Stimulated activated CD4-positive, alpha-beta T cell treated with anti-CD3 and anti-CD28 coated beads, Interleukin-2, amount 100 ng/mL, for 24 hours (primary cell): ENCODE measurements at regions not wholly inside any gene's neighbourhood (a gene's known extent, or its start where the extent isn't known, plus 50 kb on each side); places are given as distances from the start of the nearest gene placed in this dataset.

ENCODE experiments used
- DNase-seq, 2 donors: peaks; one replicate each; pipeline ENCODE4 v3.0.0-alpha.2; 2020

DNA sequence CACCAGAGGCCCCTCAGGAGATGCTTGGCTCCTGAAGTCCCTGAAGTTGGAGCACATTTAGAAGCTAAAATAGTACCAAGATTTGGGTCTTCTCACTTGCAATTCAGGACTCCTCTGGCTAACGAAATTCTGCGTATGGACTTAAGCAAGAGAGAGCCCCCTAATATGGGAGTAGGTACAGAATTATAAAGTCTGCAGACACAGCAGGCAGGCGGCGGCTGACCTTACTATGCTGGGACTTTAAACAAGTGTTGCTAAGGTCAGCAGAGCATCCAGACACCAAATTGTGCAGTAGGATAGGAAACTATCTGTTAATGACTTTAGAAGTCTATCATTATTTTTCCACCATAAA is 104.5 kb upstream of the PDE4B start:
- DNase-seq, result no peak

DNA sequence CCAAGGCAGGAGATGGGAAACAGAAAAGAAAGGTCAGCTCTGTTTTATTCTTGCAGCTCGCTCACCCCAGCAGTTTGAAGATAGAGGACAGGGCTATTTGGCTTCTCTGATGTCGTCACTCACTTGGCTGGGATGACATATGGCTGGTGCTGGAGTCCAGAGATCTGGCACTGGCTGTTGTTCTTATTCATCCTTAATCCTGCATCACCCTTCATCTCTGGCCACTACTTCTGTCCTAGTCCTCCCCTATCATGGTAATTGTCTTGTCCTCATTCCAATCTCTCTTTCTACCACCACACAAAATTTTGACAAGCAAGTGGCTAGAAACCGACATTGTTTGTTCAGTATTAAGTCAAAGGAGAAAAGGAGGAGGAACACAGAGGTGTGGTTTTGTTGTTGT is 103.8 kb upstream of the PDE4B start:
- no peak for DNase-seq

DNA sequence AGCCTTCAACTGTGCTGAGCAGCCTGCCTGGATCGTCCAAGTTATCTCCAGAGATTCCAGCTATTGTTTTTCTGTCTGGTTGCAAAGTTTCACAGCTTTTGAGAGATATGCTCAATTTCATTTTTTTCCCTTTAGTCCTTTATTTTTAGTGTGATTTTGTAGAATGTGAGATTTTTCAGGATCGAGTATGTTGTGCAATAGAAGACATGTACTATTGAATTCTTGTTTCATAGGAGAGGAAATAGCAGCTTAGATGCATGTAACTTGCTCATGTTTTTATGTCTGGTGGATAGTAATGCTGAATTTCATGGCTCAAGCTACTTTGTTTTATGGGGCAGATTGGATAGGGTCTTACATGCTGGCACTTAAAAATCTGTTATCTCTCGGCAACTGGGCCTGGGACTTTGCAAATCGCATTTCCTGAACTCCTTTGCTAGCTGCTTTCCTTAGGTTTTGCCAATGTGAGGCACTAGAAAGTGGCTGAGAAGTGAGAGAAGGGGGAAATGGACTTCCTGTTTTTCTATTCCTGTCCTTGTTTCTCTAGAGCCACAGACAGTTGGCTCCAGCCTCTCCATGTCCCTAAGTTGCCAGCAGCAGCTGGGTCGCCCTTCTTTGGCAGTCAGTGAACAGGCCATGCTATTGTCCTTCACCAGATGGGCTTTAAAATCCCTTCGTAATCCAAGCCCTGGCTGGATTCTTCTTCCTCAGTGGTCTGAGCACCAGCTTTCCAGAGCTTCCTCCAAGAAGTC is 101.4 kb upstream of the PDE4B start:
- no peak for DNase-seq

DNA sequence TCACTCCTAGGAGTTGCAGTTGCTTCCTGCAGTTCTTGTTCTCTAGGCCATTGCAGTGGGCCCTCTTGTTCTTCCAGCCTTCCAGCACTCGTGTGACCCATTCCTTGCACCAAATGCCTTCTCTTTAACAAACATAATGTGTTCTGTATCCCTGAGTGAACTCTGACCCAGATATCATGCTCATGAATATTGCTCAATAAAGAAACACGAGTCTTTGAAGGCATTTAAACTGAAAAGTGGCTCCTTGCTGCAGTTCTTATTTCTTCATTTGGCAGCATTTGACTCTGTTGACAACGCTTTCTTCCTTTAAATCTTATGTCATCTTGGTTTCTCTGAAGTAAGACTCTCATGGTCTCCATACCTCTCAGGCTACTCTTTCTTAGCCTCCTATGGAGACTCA is 100.7 kb upstream of the PDE4B start:
- DNase-seq, result no peak

DNA sequence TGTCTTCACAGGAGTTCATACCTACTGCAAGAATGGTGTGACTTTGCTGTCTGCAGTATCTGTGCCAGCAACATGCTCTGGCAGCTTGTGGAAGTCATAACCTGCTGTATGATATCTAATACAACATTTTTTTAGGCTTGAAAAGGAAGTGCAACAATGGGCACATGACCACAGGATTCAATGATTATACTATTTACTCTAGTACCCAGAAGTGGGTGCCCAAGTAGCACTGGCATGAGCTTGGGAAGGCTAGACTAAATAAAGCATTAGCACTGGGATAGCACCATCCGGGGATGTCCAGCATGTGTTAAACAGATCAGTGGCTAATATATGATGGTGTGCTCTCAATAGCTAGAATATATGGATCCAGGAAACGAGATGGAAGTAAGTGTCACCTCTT is 98.6 kb upstream of the PDE4B start:
- DNase-seq, result no peak

DNA sequence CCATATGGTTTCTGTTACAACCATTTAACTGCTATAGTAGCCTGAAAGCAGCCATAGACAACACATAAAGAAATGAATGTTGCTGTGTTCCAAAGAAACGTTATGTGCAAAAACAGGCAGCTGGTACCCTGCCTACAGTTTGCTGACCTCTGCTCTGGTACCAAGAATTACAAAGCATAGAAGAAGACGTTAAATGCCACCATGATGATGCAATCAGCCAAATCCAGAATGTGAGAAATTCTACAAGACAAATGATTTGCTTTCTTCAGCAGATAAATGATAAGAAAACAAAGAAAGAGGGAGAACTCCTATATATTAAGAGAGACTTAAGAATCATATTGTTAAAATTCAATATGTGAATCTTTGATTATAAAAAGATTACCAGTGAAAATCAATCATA is 97.8 kb upstream of the PDE4B start:
- no peak for DNase-seq

DNA sequence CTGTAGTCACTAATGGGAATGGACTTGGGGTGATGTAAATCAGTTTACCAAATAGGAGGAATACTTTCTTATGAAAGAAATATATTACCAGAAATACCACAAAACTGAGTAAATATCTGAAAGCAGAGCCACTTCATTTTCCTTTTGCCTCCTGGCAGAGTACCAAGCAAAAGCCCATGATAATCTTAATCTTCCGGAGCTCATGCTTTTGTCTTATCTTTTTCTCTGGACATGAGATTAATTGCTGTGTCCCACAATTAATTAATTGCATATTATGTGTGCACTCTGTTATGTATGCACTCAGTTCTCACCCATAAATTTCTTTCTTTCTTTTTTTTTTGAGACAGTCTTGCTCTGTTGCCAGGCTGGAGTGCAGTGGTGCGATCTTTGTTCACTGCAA is 94.1 kb upstream of the PDE4B start:
- DNase-seq, result no peak

DNA sequence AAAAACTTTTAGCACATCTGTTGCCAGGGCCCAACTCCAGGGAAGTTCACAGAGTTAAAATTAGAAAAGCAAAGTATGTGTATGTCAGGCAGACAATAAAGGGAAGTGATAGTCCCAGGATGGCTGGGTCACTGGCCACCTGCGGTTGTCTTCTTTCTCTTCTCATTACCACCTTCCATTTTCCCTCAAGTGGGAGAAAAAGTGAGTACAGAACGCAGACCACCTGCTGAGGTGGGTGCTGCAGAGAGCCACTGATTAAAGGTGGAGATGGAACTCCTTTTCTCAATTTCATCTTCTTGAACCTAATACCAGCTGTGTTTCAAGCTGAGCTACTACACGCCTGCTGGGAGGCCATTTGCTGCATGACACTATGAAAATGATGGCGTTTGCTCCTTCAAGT is 88.8 kb upstream of the PDE4B start:
- no peak for DNase-seq

DNA sequence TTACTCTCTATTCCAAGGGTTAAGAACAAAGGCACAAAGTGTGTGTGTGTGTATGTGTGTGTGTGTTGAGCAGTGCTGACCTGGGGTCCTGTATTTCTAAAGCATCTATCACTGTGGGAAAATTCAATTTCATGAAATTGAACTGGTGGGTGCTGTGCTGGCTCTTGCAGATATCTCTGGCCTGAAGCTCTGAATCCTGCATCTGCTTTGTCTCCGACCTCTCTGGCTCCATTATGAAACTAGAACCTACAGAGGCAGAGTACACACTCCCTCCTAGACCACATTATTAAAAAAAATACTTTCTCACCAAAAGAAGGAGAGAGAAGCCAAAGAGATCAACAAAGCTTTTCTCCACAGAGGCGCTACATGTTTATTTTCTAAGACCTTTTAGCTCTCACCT is 88.4 kb upstream of the PDE4B start:
- DNase-seq, result no peak

DNA sequence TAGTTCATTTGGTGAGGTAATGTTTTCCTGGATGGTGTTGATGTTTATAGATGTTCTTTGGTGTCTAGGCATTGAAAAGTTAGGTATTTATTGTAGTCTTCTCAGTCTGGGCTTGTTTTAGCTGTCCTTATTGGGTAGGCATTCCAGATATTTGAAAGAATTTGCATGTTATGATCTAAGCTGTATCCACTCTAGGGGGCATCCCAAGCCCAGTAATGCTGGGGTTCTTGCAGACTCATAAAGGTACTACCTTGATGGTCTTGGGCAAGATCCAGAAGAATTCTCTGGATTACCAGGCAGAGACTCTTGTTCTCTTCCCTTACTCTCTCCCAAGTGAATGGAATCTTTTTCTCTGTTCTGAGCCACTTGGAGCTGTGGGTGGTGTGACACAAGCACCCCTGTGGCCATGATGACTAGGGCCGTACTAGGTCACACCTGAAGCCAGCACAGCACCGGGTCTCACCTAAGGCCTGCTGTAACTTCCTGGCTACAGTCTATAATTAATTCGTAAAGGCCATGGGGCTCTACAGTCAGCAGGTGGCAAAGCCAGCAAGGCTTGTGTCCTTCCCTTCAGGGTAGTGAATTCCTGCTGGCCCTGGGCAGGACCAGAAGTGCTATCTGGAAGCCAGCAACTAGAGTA is 74.8 kb upstream of the PDE4B start:
- DNase-seq, result no peak

DNA sequence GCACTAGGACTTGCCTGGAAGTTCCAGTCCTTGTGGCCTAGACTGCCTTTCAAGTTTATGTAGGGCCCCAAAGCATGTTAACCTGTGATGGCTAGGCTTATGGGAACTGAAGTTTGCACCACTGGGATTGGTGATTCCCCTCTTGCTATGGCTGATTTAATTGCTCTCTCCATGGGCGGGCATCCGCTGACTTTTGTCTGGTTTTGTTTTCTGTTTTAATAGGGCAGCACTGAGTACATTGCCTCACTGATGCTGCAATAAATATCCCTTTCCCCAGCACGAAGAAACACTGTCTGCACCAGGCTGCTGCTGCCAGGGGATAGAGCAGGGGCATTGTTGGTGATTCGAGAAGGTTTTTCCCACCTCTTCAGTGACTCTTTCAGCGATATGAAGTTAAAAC is 73.3 kb upstream of the PDE4B start:
- no peak for DNase-seq

DNA sequence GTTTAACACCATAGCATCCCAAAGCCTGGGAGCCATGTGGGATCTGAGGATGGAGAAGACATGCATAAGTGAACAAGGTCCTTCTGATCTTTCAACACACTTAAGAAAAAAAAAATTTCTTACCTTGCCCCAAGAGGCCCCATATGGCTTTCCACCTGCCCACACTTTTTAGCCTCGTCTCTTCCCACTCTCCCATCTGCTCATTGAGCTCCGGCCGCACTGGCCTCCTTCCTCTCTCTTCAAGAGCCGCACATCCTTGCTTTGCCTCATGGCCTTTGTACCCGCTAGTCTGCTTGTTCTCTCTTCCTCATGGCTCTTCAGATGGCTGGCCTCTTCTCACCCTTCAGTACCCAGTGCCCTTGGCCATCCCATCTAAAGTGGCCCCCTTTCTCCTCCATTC is 70.2 kb upstream of the PDE4B start:
- no peak for DNase-seq

DNA sequence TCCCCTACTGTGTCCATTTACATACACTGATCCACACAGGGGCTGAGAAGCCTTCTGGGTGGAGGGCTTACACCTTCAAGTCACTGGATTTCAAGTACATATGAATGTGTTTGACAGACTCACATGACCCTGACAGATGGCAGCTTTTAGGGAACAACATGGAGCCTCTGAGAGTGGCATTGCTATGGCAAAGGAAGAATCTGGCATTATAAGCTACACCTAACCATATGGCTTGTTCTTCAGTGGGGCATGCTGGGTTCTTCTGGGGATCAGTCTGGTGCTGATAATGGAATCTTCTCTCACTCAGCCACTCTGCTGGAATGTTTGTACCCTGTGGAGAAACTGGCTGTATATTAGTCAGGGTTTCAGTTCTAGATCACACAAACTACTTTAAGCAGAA is 68.5 kb upstream of the PDE4B start:
- DNase-seq, result no peak

DNA sequence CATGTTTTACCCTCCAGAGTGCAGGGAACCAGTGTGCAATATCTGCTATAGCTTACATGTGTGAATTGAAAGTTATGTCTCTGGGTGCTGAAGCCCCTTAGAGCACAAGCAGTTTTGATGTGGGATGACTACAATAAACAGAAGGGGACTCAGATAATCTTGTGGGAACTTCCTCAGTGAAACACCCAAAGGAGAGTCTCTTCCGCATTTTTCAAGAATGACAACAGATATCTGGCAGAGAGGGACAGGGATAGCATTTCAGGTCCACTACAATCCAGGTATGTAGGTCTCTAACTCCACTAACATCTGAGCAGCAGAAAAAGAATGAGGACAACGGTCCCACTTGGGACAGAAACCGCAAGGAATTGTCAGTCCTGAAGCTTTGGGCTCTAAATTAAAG is 67.6 kb upstream of the PDE4B start:
- DNase-seq, result no peak

DNA sequence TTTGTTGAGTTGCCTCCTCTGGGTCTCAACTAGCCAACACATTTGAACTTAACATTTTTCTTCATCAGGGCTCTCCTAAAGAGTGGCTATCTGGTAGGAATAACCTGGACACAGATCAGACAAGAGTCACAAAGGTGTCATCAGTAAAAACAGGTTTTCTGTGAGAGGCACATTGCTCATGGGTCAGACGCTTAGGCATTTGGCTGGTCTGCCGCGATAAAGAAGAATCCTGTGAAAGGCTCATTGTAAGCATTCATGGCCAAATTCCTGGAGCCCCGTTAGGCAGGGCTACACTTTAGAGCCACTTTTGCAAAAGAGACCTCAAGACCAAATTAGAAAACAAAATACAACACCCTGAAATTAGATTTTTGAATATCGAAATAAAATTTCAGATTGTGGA is 64.2 kb upstream of the PDE4B start:
- no peak for DNase-seq

DNA sequence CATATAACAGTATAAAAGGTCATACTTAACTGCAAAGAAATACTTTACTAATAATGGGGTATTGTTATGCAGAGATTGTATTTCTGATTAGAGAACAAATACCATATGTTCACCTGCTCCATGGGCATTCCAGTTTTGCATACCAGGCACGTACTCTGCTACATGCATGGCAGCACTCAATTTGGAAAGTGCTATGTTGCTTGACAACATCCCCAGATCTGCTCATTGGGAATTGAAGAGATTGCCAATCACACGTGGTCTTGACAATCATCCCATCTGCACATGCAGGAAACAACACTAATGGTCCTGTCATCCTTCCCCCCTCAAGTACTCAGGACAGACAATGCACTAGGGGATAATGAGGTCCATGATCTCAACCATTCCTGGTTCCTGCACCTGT is 63.4 kb upstream of the PDE4B start:
- DNase-seq, result no peak

DNA sequence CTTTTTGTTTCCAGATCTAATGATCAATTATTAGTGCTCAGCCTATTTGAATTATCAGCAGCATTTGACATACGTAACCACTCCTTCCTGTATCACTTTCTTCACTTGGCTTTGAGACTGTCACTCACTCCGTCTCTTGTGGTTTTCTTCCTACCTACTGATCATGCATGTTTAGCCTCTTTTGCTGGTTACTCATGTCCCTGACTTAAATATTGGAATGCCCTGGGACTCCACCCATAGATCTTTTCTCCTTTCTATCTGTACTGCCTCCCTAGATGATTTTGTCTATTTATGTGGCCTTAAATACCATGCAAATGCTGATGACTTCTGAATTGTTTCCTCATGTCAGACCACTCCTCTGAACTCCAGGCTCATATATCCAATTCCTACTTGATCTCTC is 57.7 kb upstream of the PDE4B start:
- no peak for DNase-seq

DNA sequence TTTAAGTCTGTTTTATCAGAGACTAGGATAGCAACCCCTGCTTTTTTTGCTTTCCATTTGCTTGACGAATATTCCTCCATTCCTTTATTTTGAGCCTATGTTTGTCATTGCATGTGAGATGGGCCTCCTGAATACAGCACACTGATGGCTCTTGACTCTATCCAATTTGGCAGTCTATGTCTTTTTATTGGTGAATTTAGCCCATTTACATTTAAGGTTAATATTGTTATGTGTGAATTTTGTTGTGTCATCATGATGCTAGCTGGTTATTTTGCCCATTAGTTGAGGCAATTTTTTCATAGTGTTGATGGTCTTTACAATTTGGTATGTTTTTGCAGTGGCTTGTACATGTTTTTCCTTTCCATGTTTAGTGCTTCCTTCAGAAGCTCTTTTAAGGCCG is 50.7 kb upstream of the PDE4B start:
- no peak for DNase-seq
